HUES64 (cell line): ENCODE measurements at regions not wholly inside any gene's neighbourhood (a gene's known extent, or its start where the extent isn't known, plus 50 kb on each side); places are given as distances from the start of the nearest gene placed in this dataset.

Source experiments
- H3K27ac ChIP-seq: 2 replicates; pipeline ENCODE4 v1.7.0; 2013; ENCODE audit warnings: low read depth, low read length, inconsistent platforms
- H3K27me3 ChIP-seq: 2 replicates; pipeline ENCODE4 v1.6.1; 2013; ENCODE audit warnings: mild to moderate bottlenecking, low read length; ENCODE audit not compliant: insufficient read depth
- H3K36me3 ChIP-seq: 2 replicates; pipeline ENCODE4 v1.6.1; 2013; ENCODE audit warnings: mild to moderate bottlenecking, low read length; ENCODE audit not compliant: insufficient read depth
- H3K4me1 ChIP-seq: 2 replicates; pipeline ENCODE4 v1.6.1; 2013; ENCODE audit warnings: mild to moderate bottlenecking, low read length, moderate library complexity; ENCODE audit not compliant: insufficient read depth
- H3K4me3 ChIP-seq: 2 replicates; pipeline ENCODE4 v1.5.1; 2013; ENCODE audit warnings: mild to moderate bottlenecking, low read length, moderate library complexity
- H3K9ac ChIP-seq: 2 replicates; pipeline ENCODE4 v1.6.1; 2013; ENCODE audit warnings: mild to moderate bottlenecking, low read depth, low read length
- H3K9me3 ChIP-seq: 2 replicates; pipeline ENCODE4 v1.6.1; 2013; ENCODE audit warnings: low read depth, low read length; ENCODE audit not compliant: insufficient read depth
- WGBS: fragments of 150-250, 120-280 bp; methylation state at CpG from one replicate; pipeline ENCODE4 v1.1.7; 2013; ENCODE audit warnings: missing lambda C conversion rate; 5-methylcytosine and 5-hydroxymethylcytosine counted together

GRCh38 chr11:134517621-134518293 lies 105.7 kb upstream of the B3GAT1 start:
- Histone ChIP-seq H3K27me3 (no peaks in the 10 kb centered on the region), H3K4me1 (no peaks in the 10 kb centered on the region), H3K36me3 (no peaks in the 10 kb centered on the region), H3K27ac (no peak overlapping the region), H3K9ac (no peak overlapping the region), H3K4me3 (no peak overlapping the region), H3K9me3 (no peaks in the 10 kb centered on the region)
- WGBS = 92% methylated on average over 14 of the region's 14 CpGs

GRCh38 chr11:134517115-134517514 lies 105.1 kb upstream of the B3GAT1 start:
- Histone ChIP-seq H3K9me3 (no peaks in the 10 kb centered on the region), H3K27ac (no peak overlapping the region), H3K36me3 (no peaks in the 10 kb centered on the region), H3K4me3 (no peak overlapping the region), H3K27me3 (no peaks in the 10 kb centered on the region), H3K4me1 (no peaks in the 10 kb centered on the region), H3K9ac (no peak overlapping the region)
- over 99% methylated on average over 6 of the region's 6 CpGs for WGBS

- H3K4me1 ChIP-seq = no peaks in the 10 kb centered on the region
Observed at GRCh38 chr11:134516529-134516928, 104.5 kb upstream of the B3GAT1 start.

DNA sequence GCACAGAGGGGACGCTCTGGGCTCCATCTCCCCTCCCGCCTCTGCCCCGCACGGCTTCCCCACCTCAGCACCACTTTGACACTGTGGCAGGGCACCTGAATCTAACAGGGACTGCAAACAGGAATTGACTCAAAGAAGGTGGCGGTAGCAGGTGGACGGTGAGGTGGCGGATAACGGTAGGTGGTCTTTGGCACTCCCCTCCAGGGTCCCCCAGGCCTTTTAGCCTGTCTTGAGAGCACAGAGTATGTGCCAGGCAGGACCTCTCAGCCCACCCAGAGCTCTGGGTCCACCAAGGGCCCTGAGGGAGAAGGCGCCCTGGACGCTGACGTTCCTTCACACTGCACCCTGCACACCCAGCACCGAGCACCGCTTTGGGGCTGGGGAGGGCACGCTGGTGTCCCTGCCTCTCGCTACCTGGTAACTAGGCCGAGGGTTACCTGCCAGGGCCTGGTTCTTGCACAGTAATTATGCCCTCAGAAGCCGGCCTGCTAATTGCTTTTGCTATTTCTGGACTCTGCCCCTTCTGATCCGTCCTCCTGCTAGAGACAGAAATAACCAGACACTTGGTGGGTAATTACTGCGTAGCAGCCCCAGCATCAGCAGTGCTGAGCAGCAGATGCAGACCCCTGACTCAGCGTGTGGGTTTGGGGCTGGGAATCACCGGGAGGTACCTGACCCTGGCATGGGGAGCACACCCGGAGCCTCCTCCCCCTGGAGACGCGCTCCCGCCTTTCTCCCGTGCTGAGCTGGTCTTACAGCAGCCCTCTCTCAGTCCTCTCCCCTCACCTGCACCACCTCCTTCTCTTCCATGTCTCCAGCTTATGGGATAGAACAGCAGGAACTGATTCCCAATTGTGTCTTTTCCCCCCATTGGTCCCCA lies 103.3 kb upstream of the B3GAT1 start:
- no peak overlapping the region for H3K4me3 ChIP-seq
- H3K4me1 ChIP-seq = no peaks in the 10 kb centered on the region
- WGBS = 94% methylated on average over 26 of the region's 26 CpGs
- H3K27ac ChIP-seq = no peak overlapping the region
- no peaks in the 10 kb centered on the region for H3K27me3 ChIP-seq
- no peak overlapping the region for H3K9ac ChIP-seq
- H3K36me3 ChIP-seq = no peaks in the 10 kb centered on the region
- H3K9me3 ChIP-seq = no peaks in the 10 kb centered on the region

More at GRCh38 chr11:134516529-134516928, 104.5 kb upstream of the B3GAT1 start:
- Histone ChIP-seq H3K36me3 (no peaks in the 10 kb centered on the region), H3K27ac (no peak overlapping the region), H3K9ac (no peak overlapping the region), H3K4me3 (no peak overlapping the region), H3K9me3 (no peaks in the 10 kb centered on the region), H3K27me3 (no peaks in the 10 kb centered on the region)
- WGBS = 79% methylated on average over 9 of the region's 9 CpGs

DNA sequence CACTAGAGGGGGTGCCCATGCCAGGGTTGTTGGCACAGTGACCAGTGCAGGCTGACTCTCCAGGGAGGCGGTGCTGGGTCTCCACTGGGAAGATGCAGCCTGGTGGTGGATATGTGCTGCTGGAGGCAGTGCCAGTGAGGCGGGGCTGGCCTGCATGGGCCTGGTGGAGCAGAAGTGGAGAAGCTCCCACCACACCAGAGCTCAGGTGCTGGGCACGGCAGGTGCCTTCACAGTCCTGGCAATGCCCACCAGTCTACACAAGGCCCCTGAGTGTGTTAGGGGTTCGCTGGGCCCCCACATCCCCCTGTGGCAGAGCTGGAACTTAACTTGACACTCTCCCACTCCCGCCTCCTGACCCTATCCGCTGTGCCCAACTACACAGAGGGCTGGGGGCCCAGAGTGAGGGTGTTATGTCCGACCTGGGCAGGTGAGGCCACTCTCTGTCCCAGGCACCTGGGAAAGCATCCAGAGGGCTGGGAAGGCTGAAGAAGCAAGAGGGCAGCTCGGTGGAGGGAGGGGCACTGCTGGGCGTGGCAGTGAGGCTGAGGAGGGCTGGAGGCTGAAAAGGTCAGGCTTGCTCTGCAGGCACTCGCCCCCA lies 102.4 kb upstream of the B3GAT1 start:
- H3K9me3 ChIP-seq = no peaks in the 10 kb centered on the region
- 82% methylated on average over 10 of the region's 10 CpGs for WGBS
- no peak overlapping the region for H3K9ac ChIP-seq
- H3K4me3 ChIP-seq = no peak overlapping the region
- H3K4me1 ChIP-seq = no peaks in the 10 kb centered on the region
- no peaks in the 10 kb centered on the region for H3K27me3 ChIP-seq
- H3K27ac ChIP-seq = no peak overlapping the region
- H3K36me3 ChIP-seq = no peaks in the 10 kb centered on the region

DNA sequence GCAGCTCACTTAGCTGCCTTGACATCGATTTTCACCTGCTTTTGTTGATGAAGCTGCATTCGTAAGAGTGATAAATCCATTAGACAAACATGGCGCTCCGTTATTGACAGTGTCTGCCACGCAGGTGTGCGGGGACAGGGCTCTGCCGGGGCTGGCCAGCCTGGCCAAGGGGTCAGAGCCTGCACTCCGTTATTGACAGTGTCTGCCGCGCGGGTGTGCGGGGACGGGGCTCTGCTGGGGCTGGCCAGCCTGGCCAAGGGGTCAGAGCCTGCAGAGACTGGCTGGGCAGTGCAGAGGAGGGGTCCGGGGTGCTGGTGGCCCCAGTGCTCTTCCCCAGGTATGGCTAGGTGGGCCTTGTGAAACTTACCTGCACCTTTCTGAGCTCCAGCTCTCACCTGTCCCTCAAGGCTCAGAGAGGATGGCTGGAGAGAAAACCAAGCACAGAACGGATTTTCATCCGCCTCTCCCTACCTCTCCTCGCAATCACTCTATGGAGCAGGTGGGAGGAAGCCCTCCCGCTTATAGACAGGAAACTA lies 101.6 kb upstream of the B3GAT1 start:
- Histone ChIP-seq H3K4me1 (no peaks in the 10 kb centered on the region), H3K4me3 (no peak overlapping the region), H3K27ac (no peak overlapping the region), H3K27me3 (no peaks in the 10 kb centered on the region), H3K9me3 (no peaks in the 10 kb centered on the region), H3K36me3 (no peaks in the 10 kb centered on the region), H3K9ac (no peak overlapping the region)
- WGBS = 94% methylated on average over 18 of the region's 18 CpGs

GRCh38 chr11:134512571-134513538 lies 100.8 kb upstream of the B3GAT1 start:
- Histone ChIP-seq H3K27me3 (no peaks in the 10 kb centered on the region), H3K36me3 (no peaks in the 10 kb centered on the region), H3K27ac (no peak overlapping the region), H3K9me3 (no peaks in the 10 kb centered on the region), H3K4me1 (no peaks in the 10 kb centered on the region), H3K9ac (no peak overlapping the region), H3K4me3 (no peak overlapping the region)
- WGBS = 91% methylated on average over 20 of the region's 21 CpGs

DNA sequence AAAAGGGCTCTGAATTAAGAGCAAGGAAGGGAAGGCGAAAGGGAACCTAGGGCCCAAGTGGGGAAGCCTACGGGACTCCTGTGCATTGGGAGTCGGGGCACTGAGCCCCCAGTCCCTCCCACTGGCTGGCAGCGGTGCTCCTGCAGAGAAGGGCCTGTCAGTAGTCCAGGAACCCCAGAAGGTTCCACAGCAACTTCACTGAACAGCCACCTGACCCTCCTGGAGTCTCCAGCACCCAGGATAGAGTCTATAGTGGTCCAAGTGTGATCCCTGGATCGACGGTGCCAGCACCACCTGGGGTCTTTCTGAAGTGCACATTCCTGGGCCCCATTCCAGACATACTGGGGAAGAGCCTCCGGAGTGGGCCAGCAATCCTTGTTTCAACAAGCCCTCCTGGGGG lies 100.0 kb upstream of the B3GAT1 start:
- H3K27me3 ChIP-seq = no peaks in the 10 kb centered on the region
- H3K4me1 ChIP-seq = no peaks in the 10 kb centered on the region
- no peak overlapping the region for H3K27ac ChIP-seq
- no peaks in the 10 kb centered on the region for H3K9me3 ChIP-seq
- no peak overlapping the region for H3K4me3 ChIP-seq
- no peak overlapping the region for H3K9ac ChIP-seq
- H3K36me3 ChIP-seq = no peaks in the 10 kb centered on the region
- WGBS = 90% methylated on average over 7 of the region's 7 CpGs

DNA sequence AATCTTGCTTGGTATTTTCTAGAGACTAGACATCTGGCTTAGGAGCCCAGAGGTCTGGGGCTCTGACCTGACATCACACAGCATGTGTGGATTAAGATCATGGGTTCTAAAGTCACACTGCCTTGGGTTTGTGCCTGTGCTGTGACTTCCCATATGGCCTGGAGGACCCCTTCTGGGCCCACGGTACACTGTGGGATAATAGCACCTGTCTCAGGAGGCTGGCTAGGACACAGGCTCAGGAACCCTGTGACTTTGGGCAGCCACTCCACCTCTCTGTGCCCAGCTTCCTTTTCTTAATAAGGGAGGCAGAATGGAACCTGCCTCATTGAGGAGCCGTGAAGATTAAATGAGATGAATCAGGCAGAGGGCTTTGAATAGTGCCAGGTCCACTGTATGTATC lies 99.2 kb upstream of the B3GAT1 start:
- 98% methylated on average over 2 of the region's 2 CpGs for WGBS
- no peaks in the 10 kb centered on the region for H3K36me3 ChIP-seq
- no peak overlapping the region for H3K4me3 ChIP-seq
- no peak overlapping the region for H3K9ac ChIP-seq
- H3K27me3 ChIP-seq = no peaks in the 10 kb centered on the region
- no peaks in the 10 kb centered on the region for H3K4me1 ChIP-seq
- no peaks in the 10 kb centered on the region for H3K9me3 ChIP-seq
- no peak overlapping the region for H3K27ac ChIP-seq

DNA sequence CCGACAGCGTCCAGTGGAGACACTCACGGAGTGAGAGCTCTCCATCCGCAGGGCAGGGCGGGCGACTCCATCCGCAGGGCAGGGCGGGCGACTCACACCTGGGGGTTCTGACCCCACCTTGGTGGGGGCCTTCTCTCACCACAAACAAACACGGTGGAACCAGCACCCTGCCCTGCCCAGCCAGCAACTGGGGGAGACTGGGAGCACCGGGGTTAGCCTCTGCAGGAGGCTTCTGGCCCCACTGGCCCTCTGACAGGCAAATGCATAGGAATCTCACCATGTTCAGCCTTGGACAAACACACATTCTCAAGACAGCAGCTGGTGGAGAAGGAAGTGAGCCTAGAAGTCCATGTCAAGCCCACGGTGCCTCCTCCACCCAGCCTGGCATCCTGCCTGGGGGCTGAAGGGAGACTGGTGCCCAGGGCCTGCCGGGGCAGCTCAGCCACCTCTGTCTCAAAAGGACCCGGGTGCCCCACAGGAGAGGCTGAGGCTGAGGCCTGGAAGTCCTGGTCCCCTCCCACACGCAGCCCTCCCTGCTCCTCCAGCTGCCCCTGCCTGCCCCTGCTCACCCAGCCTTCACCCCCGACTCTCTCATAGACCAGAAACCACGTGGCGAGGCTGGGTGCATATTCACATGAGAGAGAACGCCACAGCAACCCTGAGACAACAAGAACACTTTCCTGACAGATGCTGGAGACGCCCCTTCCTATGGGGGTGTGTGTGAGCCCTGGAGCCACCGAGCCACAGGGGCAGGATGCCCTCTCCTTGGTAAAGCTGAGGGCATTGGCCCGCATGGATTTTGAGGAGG lies 98.4 kb upstream of the B3GAT1 start:
- 89% methylated on average over 22 of the region's 22 CpGs for WGBS
- Histone ChIP-seq H3K36me3 (no peaks in the 10 kb centered on the region), H3K9ac (no peak overlapping the region), H3K4me3 (no peak overlapping the region), H3K9me3 (no peaks in the 10 kb centered on the region), H3K4me1 (no peaks in the 10 kb centered on the region), H3K27ac (no peak overlapping the region), H3K27me3 (no peaks in the 10 kb centered on the region)
